ENCODE measurements at regions not wholly inside any gene's neighbourhood (a gene's known extent, or its start where the extent isn't known, plus 50 kb on each side); places are given as distances from the start of the nearest gene placed in this dataset.
"Not testable (repeated sequence)": the region's sequence is repeated elsewhere in the genome, so short reads cannot be mapped to it uniquely, and the experiment has no call there.

GRCh38 chr9:120312031-120312430 is 267.9 kb downstream of the CDK5RAP2 start:
- TF ChIP-seq JUND (IDR thresholded peaks at IDR 0.05; ENCODE audit: low read depth), result no peak
- in situ Hi-C loops (cut with HindIII; ENCODE audit: low pct_unique_long_range_greater_than_20kb, low sequenced_read_pairs), result no loop called here
- no peak for DNase-seq (ENCODE audit: low read depth in 1 of 2, low spot score in 1 of 2)

DNA sequence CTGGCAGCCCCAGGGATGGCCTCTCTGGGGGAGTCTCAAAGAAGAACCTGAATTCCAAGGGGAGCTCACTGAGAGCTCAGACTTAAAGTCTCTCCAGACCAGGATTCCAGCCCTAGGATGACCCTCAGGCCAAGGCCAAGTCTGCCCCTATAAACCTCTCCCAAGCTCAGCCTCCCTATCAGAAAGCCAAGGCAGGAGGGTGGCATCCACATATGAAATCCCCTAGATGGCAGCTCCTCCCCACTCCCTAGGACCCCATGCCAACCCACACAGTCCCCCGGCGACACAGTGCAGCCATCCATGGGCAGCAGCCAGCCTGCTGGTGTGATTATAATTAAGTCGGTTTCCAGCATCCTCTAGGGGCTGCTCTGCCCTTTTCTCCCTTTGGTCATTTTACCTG is 269.9 kb downstream of the CDK5RAP2 start:
- TF ChIP-seq JUND (IDR thresholded peaks at IDR 0.05; ENCODE audit: low read depth), result no peak
- in situ Hi-C loops (cut with HindIII; ENCODE audit: low pct_unique_long_range_greater_than_20kb, low sequenced_read_pairs), result no loop called here
- DNase-seq (ENCODE audit: low read depth in 1 of 2, low spot score in 1 of 2), result no peak

GRCh38 chr9:120308495-120308894 is 271.5 kb downstream of the CDK5RAP2 start:
- in situ Hi-C loops (cut with HindIII; ENCODE audit: low pct_unique_long_range_greater_than_20kb, low sequenced_read_pairs), result no loop called here
- no peak for DNase-seq (ENCODE audit: low read depth in 1 of 2, low spot score in 1 of 2)
- no peak for TF ChIP-seq JUND (IDR thresholded peaks at IDR 0.05; ENCODE audit: low read depth)

- TF ChIP-seq JUND (IDR thresholded peaks at IDR 0.05; ENCODE audit: low read depth), result no peak
- no peak for DNase-seq (ENCODE audit: low read depth in 1 of 2, low spot score in 1 of 2)
- in situ Hi-C loops (cut with HindIII; ENCODE audit: low pct_unique_long_range_greater_than_20kb, low sequenced_read_pairs), result no loop called here
These were observed 272.4 kb downstream of the CDK5RAP2 start for GRCh38 chr9:120307599-120307998.

- TF ChIP-seq JUND (IDR thresholded peaks at IDR 0.05; ENCODE audit: low read depth), result no peak
- no peak for DNase-seq (ENCODE audit: low read depth in 1 of 2, low spot score in 1 of 2)
- in situ Hi-C loops (cut with HindIII; ENCODE audit: low pct_unique_long_range_greater_than_20kb, low sequenced_read_pairs), result no loop called here
These were observed 273.4 kb downstream of the CDK5RAP2 start for GRCh38 chr9:120306561-120306960.

DNA sequence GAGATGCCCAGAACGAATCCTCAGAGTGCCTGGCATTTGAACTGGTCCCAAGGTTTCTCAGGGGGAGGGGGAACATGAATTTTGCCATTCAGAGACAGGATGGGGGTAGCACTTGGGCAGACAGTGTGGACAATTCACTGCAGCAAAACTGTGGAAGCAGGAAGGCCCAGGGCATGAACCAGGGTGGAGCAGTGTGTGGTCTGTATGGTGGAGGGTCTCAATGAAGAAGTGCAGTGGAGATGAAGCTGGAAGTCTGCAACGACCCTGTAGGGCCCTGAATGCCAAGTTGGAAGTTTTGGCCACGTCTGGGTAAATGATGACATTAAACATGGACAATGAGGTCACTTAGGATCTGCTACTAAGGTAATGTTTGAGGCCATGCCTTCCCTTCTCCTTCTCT is 273.9 kb downstream of the CDK5RAP2 start:
- in situ Hi-C loops (cut with HindIII; ENCODE audit: low pct_unique_long_range_greater_than_20kb, low sequenced_read_pairs), result no loop called here
- TF ChIP-seq JUND (IDR thresholded peaks at IDR 0.05; ENCODE audit: low read depth), result no peak
- no peak for DNase-seq (ENCODE audit: low read depth in 1 of 2, low spot score in 1 of 2)

DNA sequence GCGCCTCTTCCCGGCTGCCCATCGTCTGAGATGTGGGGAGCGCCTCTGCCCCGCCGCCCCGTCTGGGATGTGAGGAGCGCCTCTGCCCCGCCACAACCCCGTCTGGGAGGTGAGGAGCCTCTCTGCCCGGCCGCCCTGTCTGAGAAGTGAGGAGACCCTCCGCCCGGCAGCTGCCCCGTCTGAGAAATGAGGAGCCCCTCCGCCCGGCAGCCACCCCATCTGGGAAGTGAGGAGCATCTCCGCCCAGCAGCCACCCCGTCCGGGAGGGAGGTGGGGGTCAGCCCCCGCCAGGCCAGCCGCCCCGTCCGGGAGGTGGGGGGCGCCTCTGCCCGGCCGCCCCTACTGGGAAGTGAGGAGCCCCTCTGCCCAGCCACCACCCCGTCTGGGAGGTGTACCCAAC is 275.1 kb downstream of the CDK5RAP2 start:
- DNase-seq (ENCODE audit: low read depth in 1 of 2, low spot score in 1 of 2); in situ Hi-C loops (cut with HindIII; ENCODE audit: low pct_unique_long_range_greater_than_20kb, low sequenced_read_pairs): not testable (repeated sequence)

- in situ Hi-C loops (cut with HindIII; ENCODE audit: low pct_unique_long_range_greater_than_20kb, low sequenced_read_pairs), result no loop called here
- no peak for TF ChIP-seq JUND (IDR thresholded peaks at IDR 0.05; ENCODE audit: low read depth)
- DNase-seq (ENCODE audit: low read depth in 1 of 2, low spot score in 1 of 2), result no peak
These were observed 276.4 kb downstream of the CDK5RAP2 start for GRCh38 chr9:120303519-120303918.

DNA sequence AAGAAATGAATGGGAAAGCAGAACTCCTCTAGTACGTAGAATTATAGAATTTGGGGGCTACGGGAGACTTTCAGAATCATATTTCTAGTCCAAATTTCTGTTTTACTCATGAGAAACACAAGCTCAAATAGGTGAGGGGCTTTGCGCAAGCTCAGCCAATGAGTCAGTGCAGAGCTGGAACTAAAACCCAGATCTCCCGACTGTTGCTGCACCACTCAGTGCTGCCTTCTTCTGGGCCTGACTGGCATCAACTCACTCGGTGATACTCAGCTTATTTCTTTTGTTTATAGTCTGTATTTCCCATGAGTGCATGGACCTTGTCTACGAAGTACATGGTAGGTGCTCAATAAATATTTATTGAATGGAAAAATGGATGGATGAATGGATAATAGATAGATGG is 280.2 kb downstream of the CDK5RAP2 start:
- DNase-seq (ENCODE audit: low read depth in 1 of 2, low spot score in 1 of 2), result no peak
- TF ChIP-seq JUND (IDR thresholded peaks at IDR 0.05; ENCODE audit: low read depth), result no peak
- in situ Hi-C loops (cut with HindIII; ENCODE audit: low pct_unique_long_range_greater_than_20kb, low sequenced_read_pairs), result no loop called here

DNA sequence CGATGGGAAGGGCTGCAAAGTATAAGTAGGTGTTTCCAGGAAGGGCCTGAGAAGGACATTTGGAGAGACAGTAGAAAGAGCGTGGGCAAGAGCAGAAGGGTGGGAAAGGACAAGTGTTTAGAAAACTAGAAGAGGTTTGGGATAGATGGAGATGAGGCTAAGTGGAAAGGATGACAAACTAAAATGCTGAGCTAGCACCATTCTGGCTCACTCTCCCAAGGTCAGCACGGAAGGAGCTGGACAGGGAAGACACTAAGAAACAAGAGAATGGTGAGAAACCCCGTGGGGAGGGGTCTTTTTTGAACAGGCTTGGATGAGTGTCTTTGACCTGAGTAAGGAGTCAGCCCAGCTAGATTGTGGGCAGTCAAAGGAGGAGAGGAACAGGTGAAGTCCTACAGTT is 286.0 kb downstream of the CDK5RAP2 start:
- no peak for DNase-seq (ENCODE audit: low read depth in 1 of 2, low spot score in 1 of 2)
- in situ Hi-C loops (cut with HindIII; ENCODE audit: low pct_unique_long_range_greater_than_20kb, low sequenced_read_pairs), result no loop called here
- TF ChIP-seq JUND (IDR thresholded peaks at IDR 0.05; ENCODE audit: low read depth), result no peak

GRCh38 chr9:120292606-120293005 is 287.4 kb downstream of the CDK5RAP2 start:
- DNase-seq (ENCODE audit: low read depth in 1 of 2, low spot score in 1 of 2), result no peak
- TF ChIP-seq JUND (IDR thresholded peaks at IDR 0.05; ENCODE audit: low read depth), result no peak
- in situ Hi-C loops (cut with HindIII; ENCODE audit: low pct_unique_long_range_greater_than_20kb, low sequenced_read_pairs), result no loop called here

GRCh38 chr9:120291050-120291449 is 288.9 kb downstream of the CDK5RAP2 start:
- no peak for TF ChIP-seq JUND (IDR thresholded peaks at IDR 0.05; ENCODE audit: low read depth)
- no peak for DNase-seq (ENCODE audit: low read depth in 1 of 2, low spot score in 1 of 2)
- in situ Hi-C loops (cut with HindIII; ENCODE audit: low pct_unique_long_range_greater_than_20kb, low sequenced_read_pairs), result no loop called here

DNA sequence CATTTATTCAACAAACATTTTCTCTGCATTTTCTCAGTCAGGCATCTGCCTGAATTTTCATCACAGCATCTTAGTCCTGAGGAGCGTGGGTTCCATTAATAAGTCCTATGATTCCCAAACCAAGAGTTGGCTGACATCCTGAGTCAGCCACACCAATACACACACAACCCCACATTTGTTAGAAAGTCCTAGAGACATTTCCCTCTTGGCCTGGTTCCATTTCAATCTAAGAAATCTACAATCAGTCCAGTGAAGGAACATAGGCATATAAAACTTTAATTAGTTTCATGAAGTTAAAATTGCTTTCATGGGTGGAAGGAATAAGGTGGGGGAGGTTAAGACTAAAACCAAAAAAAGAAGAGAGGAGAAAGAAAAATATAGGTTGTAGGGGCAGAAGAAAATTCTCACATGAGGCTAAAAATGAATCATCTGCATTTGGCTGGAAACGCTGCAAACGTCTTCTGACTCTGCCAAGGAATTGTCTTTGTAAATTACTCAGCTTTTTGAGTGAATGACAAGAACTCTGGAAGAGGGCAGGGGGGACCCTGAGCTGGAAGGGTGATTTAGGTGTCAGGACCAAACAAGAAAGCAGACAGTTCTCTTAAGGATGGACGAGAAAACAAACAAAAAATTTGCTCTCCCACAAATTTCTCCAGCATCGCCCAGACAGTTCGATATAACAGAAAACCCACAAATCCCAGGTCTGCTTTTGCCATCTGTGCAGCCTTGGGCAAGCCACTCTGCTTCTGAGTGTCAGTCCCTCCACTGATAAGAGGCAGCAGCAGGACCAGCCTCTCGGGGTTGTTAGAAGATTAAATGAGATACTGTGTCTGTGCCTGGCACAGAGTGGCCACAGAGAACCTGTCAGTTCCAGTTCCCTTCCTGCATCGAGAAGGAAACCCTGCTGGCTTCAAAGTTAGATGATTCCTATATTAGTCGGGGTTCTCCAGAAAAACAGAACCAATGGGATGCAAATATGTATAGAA is 289.7 kb downstream of the CDK5RAP2 start:
- no peak for DNase-seq (ENCODE audit: low read depth in 1 of 2, low spot score in 1 of 2)
- in situ Hi-C loops (cut with HindIII; ENCODE audit: low pct_unique_long_range_greater_than_20kb, low sequenced_read_pairs), result no loop called here
- TF ChIP-seq JUND (IDR thresholded peaks at IDR 0.05; ENCODE audit: low read depth), result no peak

- in situ Hi-C loops (cut with HindIII; ENCODE audit: low pct_unique_long_range_greater_than_20kb, low sequenced_read_pairs), result no loop called here
- DNase-seq (ENCODE audit: low read depth in 1 of 2, low spot score in 1 of 2), result no peak
- TF ChIP-seq JUND (IDR thresholded peaks at IDR 0.05; ENCODE audit: low read depth), result no peak
These were observed 290.9 kb downstream of the CDK5RAP2 start for GRCh38 chr9:120289098-120289497.

Data from T47D (cell line).